Pons (tissue), 1 donor: ENCODE measurements at regions not wholly inside any gene's neighbourhood (a gene's known extent, or its start where the extent isn't known, plus 50 kb on each side); places are given as distances from the start of the nearest gene placed in this dataset.

Source experiments
- DNase-seq: peaks from one replicate; pipeline ENCODE4 v3.0.0-alpha.2; 2016; ENCODE audit warnings: low spot score

GRCh38 chr20:58017231-58017969 lies 211.1 kb downstream of the ANKRD60 start:
- peak; percentile 97 for DNase-seq

- DNase-seq, result peak; percentile 10
Measured at GRCh38 chr20:58016779-58017178, 211.7 kb downstream of the ANKRD60 start.

- no peak for DNase-seq
Measured at GRCh38 chr20:58014628-58015315, 213.7 kb downstream of the ANKRD60 start.

DNA sequence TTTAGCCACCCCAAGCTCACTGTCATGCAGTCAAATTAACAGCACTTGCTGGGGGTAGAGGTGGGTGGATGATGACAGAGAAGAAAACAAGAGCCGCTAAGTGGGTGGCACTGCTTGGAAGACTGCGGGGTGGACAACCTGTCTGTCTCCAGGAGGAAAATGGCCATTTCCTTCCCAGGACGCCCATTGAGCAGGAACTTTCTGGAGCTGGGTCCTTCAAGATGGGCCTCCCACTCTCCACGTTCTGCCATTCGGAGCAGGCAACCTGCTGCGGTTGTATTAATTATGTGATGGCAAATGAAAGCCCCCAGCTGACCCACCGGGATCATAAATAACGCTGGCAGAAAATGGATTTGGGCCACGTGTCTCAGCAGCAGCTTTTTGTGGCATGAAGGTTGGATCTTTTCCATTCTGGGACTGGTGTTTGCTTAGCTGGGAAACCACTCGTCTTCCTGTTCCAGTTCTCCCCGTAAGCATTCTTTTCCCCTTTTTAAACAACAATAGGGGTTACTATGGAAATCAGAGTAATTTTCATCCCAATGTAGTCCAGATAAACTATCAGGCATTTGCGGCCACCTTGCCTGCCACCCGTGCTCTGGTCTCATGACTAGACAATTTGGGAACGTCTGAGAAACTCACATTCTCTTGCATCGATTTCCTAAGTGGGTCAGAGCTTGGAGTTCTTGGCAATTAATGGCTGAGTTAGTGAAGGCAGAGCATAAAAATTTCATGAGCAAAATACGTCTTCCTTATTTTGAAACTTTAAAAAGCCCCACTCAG lies 215.5 kb downstream of the ANKRD60 start:
- DNase-seq, result peak; percentile 17

DNA sequence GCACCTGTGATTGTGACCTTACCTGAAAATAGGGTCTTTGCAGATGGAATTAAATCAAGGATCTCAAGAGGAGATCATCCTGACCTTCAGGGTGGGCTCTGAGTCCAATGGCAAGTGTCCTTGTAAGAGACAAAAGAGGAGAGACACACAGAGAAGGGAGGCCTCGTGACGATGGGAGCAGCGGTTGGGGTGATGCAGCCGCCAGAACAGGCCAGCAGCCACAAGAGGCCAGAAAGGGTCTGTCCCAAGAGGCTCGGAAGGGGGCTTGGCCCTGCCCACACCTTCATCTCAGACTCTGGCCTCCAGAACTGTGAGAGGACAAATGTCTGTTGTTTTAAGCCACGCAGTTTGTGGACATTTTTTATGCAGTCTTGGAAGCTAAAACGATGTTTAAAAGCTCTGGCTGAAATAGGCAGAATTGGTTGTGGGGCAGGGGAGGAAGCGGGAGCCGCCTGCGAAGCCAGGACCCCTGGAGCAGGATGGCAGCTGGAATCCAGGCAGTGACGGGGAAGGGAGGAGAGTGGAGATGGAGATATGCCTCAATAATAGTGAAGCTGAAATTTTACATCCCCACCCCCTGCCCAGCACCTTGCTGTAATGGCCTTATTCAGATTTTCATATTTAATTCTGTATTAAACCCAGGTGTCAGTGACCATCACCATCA lies 216.4 kb downstream of the ANKRD60 start:
- DNase-seq, result no peak

- DNase-seq, result no peak
Measured at GRCh38 chr20:58011106-58011946, 217.1 kb downstream of the ANKRD60 start.

- DNase-seq, result no peak
Measured at GRCh38 chr20:58010666-58011065, 217.8 kb downstream of the ANKRD60 start.

- no peak for DNase-seq
Measured at GRCh38 chr20:58010186-58010585, 218.3 kb downstream of the ANKRD60 start.

DNA sequence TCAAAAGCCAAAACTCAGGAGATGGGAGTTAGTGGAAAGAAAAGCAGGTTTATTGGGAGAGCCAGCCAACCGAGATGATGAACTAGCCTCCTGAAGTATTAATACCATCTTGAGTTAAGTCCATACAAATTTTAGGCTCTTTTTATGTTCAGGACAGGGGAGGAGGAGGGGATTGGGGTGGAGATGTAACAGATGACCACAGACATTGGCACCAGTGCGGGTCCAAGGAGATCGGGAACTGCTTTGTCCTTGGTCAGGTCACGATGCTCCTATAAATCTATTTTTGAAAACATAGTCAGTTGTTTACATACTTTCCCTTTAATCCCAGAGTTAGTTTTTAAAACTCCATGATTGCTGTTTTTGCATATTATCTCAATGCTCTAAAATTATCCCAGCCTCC lies 219.6 kb downstream of the ANKRD60 start:
- DNase-seq, result no peak

DNA sequence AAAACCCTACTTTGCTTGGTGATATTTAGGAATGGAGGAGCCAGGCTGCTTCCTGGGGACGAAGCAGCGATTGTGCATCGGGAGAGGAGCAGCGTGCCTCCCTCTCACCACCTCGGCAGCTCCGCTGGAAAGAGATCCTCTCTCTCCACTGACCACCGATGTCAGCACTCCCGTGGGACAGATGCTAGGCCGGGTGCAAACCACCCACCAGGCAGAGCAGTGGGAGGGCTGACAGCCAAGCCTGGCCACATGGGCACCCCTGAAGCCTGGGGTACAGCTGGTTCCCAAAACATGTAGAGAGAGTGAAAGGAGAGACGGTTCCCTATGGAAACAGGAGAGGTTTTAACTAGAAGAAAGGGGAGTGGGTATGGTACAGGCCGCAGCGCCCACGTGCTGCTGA lies 220.0 kb downstream of the ANKRD60 start:
- DNase-seq, result no peak

DNA sequence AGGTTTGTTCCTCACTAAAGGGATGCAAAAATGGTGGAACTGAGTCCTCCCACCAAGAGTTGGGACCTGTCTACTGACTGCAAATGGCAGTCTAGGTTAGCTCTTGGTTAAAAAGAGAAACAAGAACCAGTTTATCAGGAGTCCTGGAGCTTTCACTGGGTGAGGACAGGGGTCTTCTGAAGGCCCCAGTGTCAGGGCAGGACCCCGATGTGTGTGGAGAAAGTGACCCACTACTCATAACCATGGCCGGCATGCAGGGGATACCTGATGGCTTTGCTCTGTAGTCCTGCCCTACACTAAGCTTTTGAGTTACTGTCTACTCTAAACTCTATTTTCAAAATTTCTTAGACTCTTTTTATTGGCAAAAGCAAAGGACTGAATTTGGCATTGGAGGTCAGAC lies 220.5 kb downstream of the ANKRD60 start:
- no peak for DNase-seq

- no peak for DNase-seq
Measured at GRCh38 chr20:58006346-58007316, 221.8 kb downstream of the ANKRD60 start.

DNA sequence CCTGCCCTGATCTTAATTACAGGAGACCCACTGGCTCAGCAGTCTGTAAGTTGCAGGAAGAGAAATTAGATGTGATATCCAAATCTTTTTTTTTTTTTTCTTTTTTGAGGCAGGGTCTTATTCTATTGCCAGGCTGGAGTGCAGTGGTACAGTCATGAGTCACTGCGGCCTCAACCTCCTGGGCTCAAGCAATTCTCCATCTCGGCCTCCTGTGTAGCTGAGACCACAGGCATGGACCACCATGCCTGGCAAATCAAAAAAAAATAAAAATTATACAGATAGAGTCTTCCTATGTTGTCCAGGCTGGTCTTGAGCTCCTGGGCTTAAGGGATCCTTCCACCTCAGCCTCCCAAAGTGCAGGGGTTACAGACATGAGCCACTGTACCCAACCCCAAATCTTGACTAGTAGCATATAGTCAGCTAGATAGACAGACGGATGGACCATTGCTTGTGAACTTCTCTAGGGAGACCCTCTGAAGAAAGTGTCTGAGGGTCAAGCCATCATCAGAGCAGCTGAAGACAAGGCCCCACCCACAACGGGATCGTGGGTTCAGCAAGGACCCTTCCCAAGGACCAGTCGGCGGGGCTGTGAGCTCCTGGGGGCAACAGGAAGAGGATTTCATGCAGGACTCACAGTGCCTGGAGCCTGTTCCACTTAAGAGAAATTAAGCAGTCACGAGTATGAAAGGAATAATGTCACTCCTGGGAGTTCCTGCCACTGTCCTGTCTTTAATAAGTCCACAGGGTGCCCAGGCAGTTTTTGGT lies 222.7 kb downstream of the ANKRD60 start:
- DNase-seq, result no peak

DNA sequence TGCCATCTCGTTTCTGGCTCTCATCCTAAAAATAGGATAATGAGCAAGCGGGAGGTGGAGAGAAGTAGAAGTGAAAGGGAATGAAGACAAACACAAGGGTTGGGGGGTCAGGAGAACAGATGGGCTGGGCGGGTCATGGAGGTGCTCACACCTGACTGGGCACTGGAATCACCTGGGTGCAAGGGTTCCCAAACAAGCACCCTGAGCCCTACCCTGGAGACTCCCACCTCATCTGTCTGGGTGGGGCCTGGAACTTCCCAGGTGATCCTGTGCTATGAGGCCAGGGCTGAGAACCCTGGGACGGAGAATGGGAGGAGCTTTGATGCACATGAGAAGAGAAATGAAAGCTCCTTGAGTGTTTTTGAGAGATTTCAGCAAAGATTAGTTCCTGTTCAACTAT lies 223.6 kb downstream of the ANKRD60 start:
- no peak for DNase-seq

- no peak for DNase-seq
Measured at GRCh38 chr20:58004146-58004545, 224.3 kb downstream of the ANKRD60 start.

DNA sequence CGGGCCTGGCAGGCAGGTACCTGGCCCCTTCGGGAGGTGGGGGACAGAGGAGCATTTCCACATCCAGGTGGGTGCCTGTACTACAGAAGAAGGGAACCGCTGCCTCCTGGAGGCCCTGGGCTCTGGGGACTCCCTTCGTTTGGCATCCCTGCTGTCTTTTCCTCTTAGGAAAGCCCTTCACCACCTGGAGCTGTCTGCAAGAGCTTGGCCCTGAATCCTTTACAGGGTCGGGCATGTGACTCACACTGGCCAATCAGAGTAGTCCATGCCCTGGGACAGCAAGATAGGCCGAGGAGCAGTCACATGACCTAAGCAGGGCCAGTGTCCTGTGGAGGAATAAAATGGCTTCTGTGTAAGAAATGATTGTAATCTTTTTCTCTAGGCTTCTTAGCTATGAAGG lies 224.9 kb downstream of the ANKRD60 start:
- no peak for DNase-seq

DNA sequence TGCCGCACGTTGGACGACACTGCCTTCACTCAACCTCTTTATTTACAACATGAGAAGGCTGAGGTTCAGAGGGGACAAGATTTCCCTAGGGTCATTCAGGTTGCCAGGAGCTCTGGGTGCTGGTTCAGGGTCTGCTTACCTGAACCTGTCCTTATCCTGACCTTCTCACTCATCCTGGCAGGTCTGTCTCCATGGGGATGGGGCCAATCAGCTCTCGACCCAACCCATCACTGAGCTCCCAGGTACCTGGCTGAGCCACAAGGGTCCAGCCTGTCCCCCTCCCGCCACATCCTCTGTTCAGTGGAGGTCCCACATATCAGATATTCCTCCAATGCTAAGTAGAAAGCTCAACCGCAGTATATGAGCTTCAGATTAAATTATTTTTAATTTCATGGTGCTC lies 225.6 kb downstream of the ANKRD60 start:
- DNase-seq, result no peak

DNA sequence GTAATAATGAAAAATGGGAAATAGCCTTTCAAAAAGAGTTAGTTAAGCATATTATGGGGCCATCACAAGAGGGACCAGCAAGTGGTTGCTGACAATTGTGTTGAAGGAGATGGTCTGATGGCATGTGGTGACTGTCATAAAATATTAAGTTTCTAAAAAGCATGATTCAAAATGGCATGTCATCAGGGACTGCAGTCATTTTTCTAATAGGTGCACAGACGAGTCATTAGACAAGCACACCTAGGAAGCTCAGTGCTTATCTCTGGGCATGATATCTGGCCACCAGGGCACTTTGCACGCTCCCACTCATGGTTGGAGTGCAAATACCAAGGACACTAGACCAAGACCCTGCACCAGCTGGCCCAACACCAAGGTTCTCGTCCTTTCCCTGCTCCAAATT lies 226.5 kb downstream of the ANKRD60 start:
- DNase-seq, result no peak

DNA sequence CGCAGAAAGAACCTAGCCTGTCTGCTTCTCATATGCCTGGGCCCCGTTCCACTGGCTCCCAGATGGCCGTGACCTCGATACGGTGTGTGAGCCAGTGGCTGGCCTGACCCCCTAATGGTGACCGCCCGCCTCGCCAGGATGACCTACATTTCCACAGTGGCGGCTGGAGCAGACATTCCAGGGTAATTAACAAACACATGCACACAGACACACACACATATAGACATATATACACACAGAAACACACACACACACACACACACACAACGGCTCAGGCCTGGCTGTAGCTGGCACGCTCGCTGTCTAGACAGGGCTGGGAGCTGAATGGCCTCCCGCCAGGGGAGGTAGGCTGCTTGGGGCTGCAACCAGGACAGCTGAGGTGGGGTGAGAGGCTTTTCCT lies 227.1 kb downstream of the ANKRD60 start:
- no peak for DNase-seq

GRCh38 chr20:58000861-58001260 lies 227.6 kb downstream of the ANKRD60 start:
- DNase-seq, result no peak
